HEK293T (cell line): ENCODE measurements at regions not wholly inside any gene's neighbourhood (a gene's known extent, or its start where the extent isn't known, plus 50 kb on each side); places are given as distances from the start of the nearest gene placed in this dataset.

Source experiments
- CTCF ChIA-PET: fragments of 350-600 bp; formaldehyde crosslinking; extraction: SDS; loops from one replicate; lab custom pipeline; 2021; ENCODE audit warnings: antibody characterized with exemption, inconsistent platforms; lab: Yijun Ruan, JAX
- POLR2A ChIA-PET: fragments of 350-600 bp; formaldehyde crosslinking; extraction: SDS; loops from one replicate; lab custom pipeline; 2020; ENCODE audit warnings: antibody characterized with exemption, inconsistent platforms; lab: Yijun Ruan, JAX
- DNase-seq: peaks from one replicate; pipeline ENCODE4 v3.0.0; 2012; ENCODE audit warnings: mixed read lengths; ENCODE audit errors: extremely low spot score
- ARNT ChIP-seq: fragments of 450-650 bp; IDR thresholded peaks from 2 replicates; pipeline ENCODE4 v1.6.1; 2017; ENCODE audit warnings: mild to moderate bottlenecking
- BHLHE40 ChIP-seq: fragments of 450-650 bp; IDR thresholded peaks from 2 replicates; pipeline ENCODE4 v1.6.1; 2016; ENCODE audit warnings: mild to moderate bottlenecking, moderate library complexity, borderline replicate concordance
- CTBP1 ChIP-seq: fragments of 450-650 bp; IDR thresholded peaks from 2 replicates; pipeline ENCODE4 v1.6.1; 2016; ENCODE audit warnings: borderline replicate concordance
- ELF4 ChIP-seq: fragments of 450-650 bp; IDR thresholded peaks from 2 replicates; pipeline ENCODE4 v1.6.1; 2017; ENCODE audit warnings: antibody characterized with exemption
- FOXA1 ChIP-seq: fragments of 450-650 bp; IDR thresholded peaks from 2 replicates; pipeline ENCODE4 v1.6.1; 2016; ENCODE audit warnings: mild to moderate bottlenecking
- FOXK2 ChIP-seq: fragments of 450-650 bp; IDR thresholded peaks from 2 replicates; pipeline ENCODE4 v1.6.1; 2016; ENCODE audit warnings: mild to moderate bottlenecking
- FOXM1 ChIP-seq: fragments of 450-650 bp; IDR thresholded peaks from 2 replicates; pipeline ENCODE4 v1.6.1; 2017; ENCODE audit warnings: mild to moderate bottlenecking, borderline replicate concordance
- HDGF ChIP-seq: fragments of 450-650 bp; IDR thresholded peaks from 2 replicates; pipeline ENCODE4 v1.6.1; 2017; ENCODE audit warnings: antibody characterized with exemption, borderline replicate concordance
- L3MBTL2 ChIP-seq: fragments of 450-650 bp; conservative IDR thresholded peaks from 2 replicates; pipeline ENCODE4 v1.6.1; 2016; ENCODE audit warnings: mild to moderate bottlenecking
- LEF1 ChIP-seq: fragments of 450-650 bp; IDR thresholded peaks from 2 replicates; pipeline ENCODE4 v1.6.1; 2017; ENCODE audit warnings: mild to moderate bottlenecking, borderline replicate concordance
- NFRKB ChIP-seq: fragments of 450-650 bp; IDR thresholded peaks from 2 replicates; pipeline ENCODE4 v1.6.1; 2016; ENCODE audit warnings: mild to moderate bottlenecking, moderate library complexity
- PKNOX1 ChIP-seq: fragments of 450-650 bp; IDR thresholded peaks from 2 replicates; pipeline ENCODE4 v1.6.1; 2016
- SP1 ChIP-seq: fragments of 450-650 bp; IDR thresholded peaks from 2 replicates; pipeline ENCODE4 v1.6.1; 2017
- SUZ12 ChIP-seq: fragments of 450-650 bp; IDR thresholded peaks from 2 replicates; pipeline ENCODE4 v1.6.1; 2016; ENCODE audit warnings: mild to moderate bottlenecking
- TARDBP ChIP-seq: fragments of 450-650 bp; IDR thresholded peaks from 2 replicates; pipeline ENCODE4 v1.6.1; 2016
- ZNF384 ChIP-seq: fragments of 450-650 bp; IDR thresholded peaks from 2 replicates; pipeline ENCODE4 v1.6.1; 2016

- DNase-seq, result no peak
- no peak for TF ChIP-seq FOXM1
- no peak for TF ChIP-seq TARDBP
- no peak for TF ChIP-seq CTBP1
- TF ChIP-seq ELF4, result no peak
- TF ChIP-seq ZNF384, result no peak
- no peak for TF ChIP-seq PKNOX1
- no peak for TF ChIP-seq FOXK2
- TF ChIP-seq SP1, result no peak
- TF ChIP-seq LEF1, result no peak
- no peak for TF ChIP-seq FOXA1
- TF ChIP-seq BHLHE40, result no peak
- ChIA-PET CTCF (interaction anchor here (0.6 to 1.0 kb wide), 2 partner anchors 35 to 36 kb away, joined by 3 read pairs; no protein-coding TSS in a partner anchor), POLR2A (no interaction called here)
These were observed 59.7 kb upstream of the CLDN14 start for GRCh38 chr21:36539434-36540150.

- ChIA-PET POLR2A (no interaction called here), CTCF (interaction anchor here (1.0 kb wide), 1 partner anchor 34 kb away, joined by 3 read pairs; no protein-coding TSS in a partner anchor)
- DNase-seq, result no peak
- no peak for TF ChIP-seq FOXK2
- no peak for TF ChIP-seq FOXA1
- TF ChIP-seq L3MBTL2, result no peak
- TF ChIP-seq FOXM1, result no peak
- no peak for TF ChIP-seq PKNOX1
- no peak for TF ChIP-seq TARDBP
- TF ChIP-seq SP1, result no peak
- no peak for TF ChIP-seq LEF1
- TF ChIP-seq ARNT, result no peak
- TF ChIP-seq BHLHE40, result no peak
- TF ChIP-seq ELF4, result no peak
- TF ChIP-seq CTBP1, result no peak
- TF ChIP-seq SUZ12, result no peak
- TF ChIP-seq ZNF384, result no peak
- TF ChIP-seq NFRKB, result no peak
- no peak for TF ChIP-seq HDGF
These were observed 60.8 kb upstream of the CLDN14 start for GRCh38 chr21:36540700-36541099.

GRCh38 chr21:36541721-36542139 is 61.8 kb upstream of the CLDN14 start:
- no peak for DNase-seq
- ChIA-PET CTCF (no interaction called here), POLR2A (no interaction called here)
- TF ChIP-seq FOXA1 (no peak), L3MBTL2 (no peak), FOXM1 (no peak), PKNOX1 (no peak), ELF4 (no peak), LEF1 (no peak), ARNT (no peak), BHLHE40 (no peak), SUZ12 (no peak), SP1 (no peak), ZNF384 (no peak)

GRCh38 chr21:36542312-36543101 is 62.6 kb upstream of the CLDN14 start:
- TF ChIP-seq FOXK2, result no peak
- no peak for TF ChIP-seq L3MBTL2
- TF ChIP-seq ZNF384, result no peak
- TF ChIP-seq CTBP1, result no peak
- no peak for TF ChIP-seq NFRKB
- no peak for TF ChIP-seq PKNOX1
- DNase-seq, result no peak
- POLR2A ChIA-PET, result no interaction called here
- CTCF ChIA-PET, result no interaction called here

- TF ChIP-seq NFRKB (no peak), ZNF384 (no peak), CTBP1 (no peak), PKNOX1 (no peak), ELF4 (no peak), ARNT (no peak), L3MBTL2 (no peak), SP1 (no peak), LEF1 (no peak)
- no peak for DNase-seq
- POLR2A ChIA-PET, result no interaction called here
- CTCF ChIA-PET, result interaction anchor here (1.1 kb wide), 1 partner anchor 10 kb away, joined by 3 read pairs; no protein-coding TSS in a partner anchor
These were observed 64.0 kb upstream of the CLDN14 start for GRCh38 chr21:36543924-36544323.
